ENCODE measurements at regions not wholly inside any gene's neighbourhood (a gene's known extent, or its start where the extent isn't known, plus 50 kb on each side); places are given as distances from the start of the nearest gene placed in this dataset.

GRCh38 chr1:99496067-99496466 lies 149.8 kb upstream of the PALMD start:
- H3K36me3 ChIP-seq (replicated peaks): no peaks in the 10 kb centered on the region
- DNase-seq: no peak
- in situ Hi-C loops (cut with HindIII; ENCODE audit: low pct_ligation_motif_present, low sequenced_read_pairs): no loop called here
- TF ChIP-seq CTCF (IDR thresholded peaks at IDR 0.05; ENCODE audit: low read depth, low read length, missing control alignments): no peak
- no peak overlapping the region for H3K27ac ChIP-seq
- H3K4me3 ChIP-seq (ENCODE audit: low read depth, low read length): no peak overlapping the region
- no peaks in the 10 kb centered on the region for H3K27me3 ChIP-seq (replicated peaks)

- H3K36me3 ChIP-seq (replicated peaks): no peaks in the 10 kb centered on the region
- DNase-seq: no peak
- H3K27me3 ChIP-seq (replicated peaks): no peaks in the 10 kb centered on the region
- no peak for TF ChIP-seq CTCF (IDR thresholded peaks at IDR 0.05; ENCODE audit: low read depth, low read length, missing control alignments)
- in situ Hi-C loops (cut with HindIII; ENCODE audit: low pct_ligation_motif_present, low sequenced_read_pairs): no loop called here
- H3K4me3 ChIP-seq (ENCODE audit: low read depth, low read length): no peak overlapping the region
- no peak overlapping the region for H3K27ac ChIP-seq
Observed at GRCh38 chr1:99497690-99498089, 148.2 kb upstream of the PALMD start.

GRCh38 chr1:99500541-99500940 lies 145.4 kb upstream of the PALMD start:
- no peaks in the 10 kb centered on the region for H3K36me3 ChIP-seq (replicated peaks)
- DNase-seq: no peak
- H3K27ac ChIP-seq: no peak overlapping the region
- H3K4me3 ChIP-seq (ENCODE audit: low read depth, low read length): no peak overlapping the region
- in situ Hi-C loops (cut with HindIII; ENCODE audit: low pct_ligation_motif_present, low sequenced_read_pairs): no loop called here
- TF ChIP-seq CTCF (IDR thresholded peaks at IDR 0.05; ENCODE audit: low read depth, low read length, missing control alignments): no peak
- no peaks in the 10 kb centered on the region for H3K27me3 ChIP-seq (replicated peaks)

DNA sequence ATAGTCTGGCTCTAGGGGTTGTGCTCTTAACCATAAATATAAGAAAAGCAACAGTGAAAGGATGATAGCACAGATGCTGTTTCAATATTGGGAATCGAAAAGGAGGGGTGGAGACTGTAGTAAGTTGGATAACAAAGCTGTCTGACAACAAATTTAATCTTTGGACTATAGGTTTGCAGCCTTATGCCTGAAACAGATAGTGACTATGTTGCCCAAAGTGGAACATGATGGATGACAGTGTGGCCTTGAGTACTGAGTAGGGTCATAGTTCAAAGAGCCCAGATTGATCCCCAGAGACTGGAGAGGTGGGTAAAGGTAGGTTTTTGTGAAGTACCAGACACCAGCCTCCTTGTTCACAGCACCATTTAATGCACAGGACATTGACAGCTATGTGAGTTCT lies 144.0 kb upstream of the PALMD start:
- Histone ChIP-seq H3K36me3 (replicated peaks) (no peaks in the 10 kb centered on the region), H3K27ac (no peak overlapping the region), H3K27me3 (replicated peaks) (no peaks in the 10 kb centered on the region), H3K4me3 (ENCODE audit: low read depth, low read length) (no peak overlapping the region)
- no peak for TF ChIP-seq CTCF (IDR thresholded peaks at IDR 0.05; ENCODE audit: low read depth, low read length, missing control alignments)
- no peak for DNase-seq
- in situ Hi-C loops (cut with HindIII; ENCODE audit: low pct_ligation_motif_present, low sequenced_read_pairs): no loop called here

DNA sequence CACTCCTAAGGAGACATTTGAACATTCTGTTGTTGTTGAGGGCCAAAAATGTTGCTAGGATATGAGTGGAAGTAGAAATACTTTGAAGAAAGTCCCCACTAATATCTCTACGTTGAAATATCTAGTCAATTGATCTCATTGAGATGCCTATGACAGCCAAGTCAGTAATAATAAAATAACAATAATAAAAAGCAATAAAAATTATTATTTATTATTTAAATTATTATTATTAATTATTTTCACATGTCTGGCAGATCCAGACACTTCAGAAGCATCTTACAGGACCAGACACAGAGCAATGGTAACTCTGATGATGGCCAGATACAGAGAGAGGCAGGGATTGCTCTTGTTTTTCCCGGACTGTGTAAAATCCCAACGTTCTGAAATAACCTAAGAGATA lies 143.5 kb upstream of the PALMD start:
- Histone ChIP-seq H3K27me3 (replicated peaks) (no peaks in the 10 kb centered on the region), H3K27ac (no peak overlapping the region), H3K36me3 (replicated peaks) (no peaks in the 10 kb centered on the region), H3K4me3 (ENCODE audit: low read depth, low read length) (no peak overlapping the region)
- TF ChIP-seq CTCF (IDR thresholded peaks at IDR 0.05; ENCODE audit: low read depth, low read length, missing control alignments): no peak
- no peak for DNase-seq
- in situ Hi-C loops (cut with HindIII; ENCODE audit: low pct_ligation_motif_present, low sequenced_read_pairs): no loop called here

DNA sequence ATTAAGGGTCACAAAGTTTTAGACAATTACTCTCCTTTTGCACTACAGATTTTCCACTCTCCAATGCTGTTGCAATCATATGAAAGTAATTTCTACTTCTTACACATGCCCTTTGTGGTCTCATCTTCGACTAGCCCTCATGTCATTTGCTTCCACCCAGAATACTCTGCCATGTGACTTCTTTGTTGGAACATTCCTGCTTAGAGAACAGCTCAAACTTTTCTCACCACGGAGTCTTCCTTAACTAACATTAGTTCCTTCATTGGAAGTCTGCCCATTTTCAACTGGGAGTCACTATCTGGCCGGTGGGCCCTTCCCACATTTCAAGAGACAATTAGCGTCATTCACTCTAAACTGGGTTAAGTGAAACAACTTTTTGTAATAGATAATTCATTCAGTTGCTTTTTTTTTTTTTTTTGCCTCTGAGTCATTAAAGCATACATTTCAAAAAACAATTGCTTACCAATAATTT lies 142.6 kb upstream of the PALMD start:
- Histone ChIP-seq H3K27me3 (replicated peaks) (no peaks in the 10 kb centered on the region), H3K27ac (no peak overlapping the region), H3K36me3 (replicated peaks) (no peaks in the 10 kb centered on the region), H3K4me3 (ENCODE audit: low read depth, low read length) (no peak overlapping the region)
- DNase-seq: peak; percentile 10
- in situ Hi-C loops (cut with HindIII; ENCODE audit: low pct_ligation_motif_present, low sequenced_read_pairs): no loop called here
- TF ChIP-seq CTCF (IDR thresholded peaks at IDR 0.05; ENCODE audit: low read depth, low read length, missing control alignments): no peak
